HG03460 (cell line): ENCODE measurements at regions not wholly inside any gene's neighbourhood (a gene's known extent, or its start where the extent isn't known, plus 50 kb on each side); places are given as distances from the start of the nearest gene placed in this dataset.

Experiments used
- ATAC-seq: cut with Tn5 transposase; IDR thresholded peaks from one replicate; pipeline ENCODE4 v1.9.1; 2021; ENCODE audit not compliant: unreplicated experiment

DNA sequence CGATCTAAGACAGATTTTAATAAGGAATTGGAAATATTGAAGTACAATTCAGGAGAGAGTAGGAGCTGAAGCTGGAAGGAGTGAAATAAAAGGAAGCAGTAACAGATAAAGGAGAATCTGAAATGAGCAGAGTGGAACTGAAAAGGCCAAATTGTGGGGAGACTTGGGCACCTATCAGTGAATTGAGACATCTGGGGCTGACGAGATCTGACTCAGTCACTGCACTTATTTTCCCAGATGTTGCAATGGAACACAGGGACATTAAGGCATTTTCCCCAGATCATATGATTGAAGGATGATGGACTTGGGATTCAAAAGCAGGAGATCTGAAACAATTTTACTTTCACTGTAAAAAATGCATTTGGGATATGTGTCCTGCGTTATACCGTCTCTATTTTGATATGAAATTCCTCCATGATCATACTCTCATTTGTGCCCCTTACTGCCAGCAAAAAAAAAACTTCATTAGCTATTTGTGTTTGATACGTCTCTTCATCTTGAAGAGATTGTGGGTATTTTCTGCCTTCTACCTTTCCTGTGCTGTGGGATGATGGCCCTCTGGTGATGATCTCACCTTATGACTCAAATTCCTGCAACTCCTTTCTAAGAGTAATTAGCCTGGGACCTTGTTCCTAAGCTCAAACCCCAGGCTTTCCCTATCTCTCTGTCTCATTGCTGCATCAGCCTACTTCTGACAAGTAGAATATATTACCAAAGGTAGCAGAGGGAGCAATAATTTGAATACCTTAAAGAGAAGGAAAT lies 278.5 kb upstream of the MAN1A1 start:
- no peak for ATAC-seq

DNA sequence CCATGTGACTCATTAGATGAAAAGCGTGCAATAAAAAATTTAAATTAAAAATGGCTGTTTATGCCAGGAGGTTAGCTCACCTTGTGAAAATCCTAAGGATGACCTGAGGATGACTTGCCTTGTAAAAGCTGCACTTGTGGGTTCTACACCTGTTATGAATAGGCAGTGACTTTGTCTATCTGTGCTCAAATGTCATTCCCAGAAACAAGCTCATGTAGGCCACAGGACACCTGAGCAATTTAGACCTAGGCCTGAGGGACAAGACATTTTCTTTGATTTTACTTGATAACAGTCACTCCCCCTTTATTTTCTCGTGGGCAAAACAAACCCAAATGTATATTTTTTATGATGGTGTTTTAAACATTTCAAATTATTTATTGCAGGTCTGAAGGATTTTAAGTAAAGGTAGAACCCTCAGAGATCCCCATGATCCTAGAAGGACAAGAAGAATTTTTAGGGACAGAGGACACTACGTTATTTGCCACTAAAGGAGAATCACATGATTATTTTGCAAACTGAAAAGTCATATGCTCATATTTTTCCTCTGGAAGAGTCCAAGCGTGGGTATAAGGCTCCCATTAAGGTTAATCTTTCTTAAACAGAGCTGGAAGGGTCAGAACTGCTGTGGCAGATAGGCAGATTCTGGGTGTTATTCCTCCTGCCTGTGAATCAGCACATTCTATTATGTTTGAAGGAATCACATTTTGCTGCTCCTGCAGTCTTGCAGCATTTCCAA lies 277.5 kb upstream of the MAN1A1 start:
- ATAC-seq = no peak

DNA sequence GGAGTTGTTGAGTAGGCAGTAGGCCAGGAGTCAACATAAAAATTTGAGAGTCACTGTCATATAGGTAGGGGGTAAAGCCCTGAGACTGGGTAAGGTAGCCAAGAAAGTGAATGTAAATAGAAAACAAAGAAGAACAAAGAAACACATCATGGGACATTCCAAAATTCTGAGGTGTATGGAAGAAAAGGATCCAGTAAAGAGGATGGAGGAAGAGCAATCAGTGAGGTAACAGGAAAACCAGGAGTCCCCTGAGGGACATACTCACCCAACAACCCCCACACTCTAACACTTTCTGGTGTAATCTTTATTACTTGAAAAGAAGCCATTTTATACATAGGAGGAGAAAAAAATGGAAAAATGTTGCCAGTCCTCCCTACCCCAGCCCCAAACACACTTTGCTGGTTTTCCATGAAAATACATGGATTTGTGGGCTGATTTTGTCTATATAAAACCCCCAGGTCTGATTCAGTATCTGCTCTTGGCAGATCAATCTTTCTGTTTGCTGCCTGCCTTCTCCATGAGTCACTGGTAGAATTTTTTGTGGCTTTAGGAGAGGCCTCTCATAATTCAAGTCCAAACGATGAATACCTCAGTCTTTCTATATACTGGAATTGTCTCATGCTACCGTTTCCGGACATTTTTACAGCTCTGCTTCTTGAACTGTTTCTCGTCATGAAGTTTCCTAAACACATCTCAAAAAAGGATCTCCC lies 271.4 kb upstream of the MAN1A1 start:
- ATAC-seq = no peak

DNA sequence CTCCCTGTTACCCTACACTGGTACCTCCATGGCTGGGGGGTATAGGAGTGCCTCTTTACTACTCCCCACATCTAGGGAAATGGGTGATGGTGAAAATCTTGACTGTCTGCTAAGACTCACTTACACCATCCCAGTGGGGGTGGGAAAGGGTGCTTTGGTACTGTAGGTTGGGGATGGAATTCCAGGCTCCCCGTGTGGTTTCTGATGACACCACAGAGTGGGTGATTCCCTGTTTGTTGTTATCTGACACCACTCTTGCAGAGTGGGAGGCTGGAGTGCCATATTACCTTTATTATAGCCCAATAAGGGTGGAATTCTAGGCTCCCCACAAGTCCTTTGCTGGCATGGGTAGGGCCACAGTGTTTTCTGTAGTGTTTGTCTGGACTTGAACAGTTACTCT lies 264.6 kb upstream of the MAN1A1 start:
- no peak for ATAC-seq

DNA sequence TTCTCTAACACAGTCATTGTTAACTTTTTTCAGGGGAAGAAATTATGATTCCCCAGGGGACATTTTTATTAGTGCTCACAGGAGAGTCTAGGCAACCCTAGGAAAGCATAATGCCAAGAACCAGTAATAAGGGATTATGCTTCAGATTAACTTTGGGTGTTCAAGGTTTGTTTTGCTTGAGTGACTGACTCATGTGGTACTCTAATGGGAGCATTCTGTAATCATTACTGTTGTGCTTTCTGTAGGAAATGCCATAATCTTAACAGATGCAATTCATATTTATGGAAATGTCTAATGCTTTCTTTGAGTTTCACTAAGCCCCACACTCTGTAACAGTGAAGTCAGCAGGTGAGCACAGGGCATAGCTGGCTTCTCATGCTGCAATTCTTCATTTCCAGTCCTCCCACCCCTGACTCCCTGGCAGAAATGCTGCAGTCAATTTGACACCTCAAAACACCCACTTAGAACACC lies 263.4 kb upstream of the MAN1A1 start:
- no peak for ATAC-seq

DNA sequence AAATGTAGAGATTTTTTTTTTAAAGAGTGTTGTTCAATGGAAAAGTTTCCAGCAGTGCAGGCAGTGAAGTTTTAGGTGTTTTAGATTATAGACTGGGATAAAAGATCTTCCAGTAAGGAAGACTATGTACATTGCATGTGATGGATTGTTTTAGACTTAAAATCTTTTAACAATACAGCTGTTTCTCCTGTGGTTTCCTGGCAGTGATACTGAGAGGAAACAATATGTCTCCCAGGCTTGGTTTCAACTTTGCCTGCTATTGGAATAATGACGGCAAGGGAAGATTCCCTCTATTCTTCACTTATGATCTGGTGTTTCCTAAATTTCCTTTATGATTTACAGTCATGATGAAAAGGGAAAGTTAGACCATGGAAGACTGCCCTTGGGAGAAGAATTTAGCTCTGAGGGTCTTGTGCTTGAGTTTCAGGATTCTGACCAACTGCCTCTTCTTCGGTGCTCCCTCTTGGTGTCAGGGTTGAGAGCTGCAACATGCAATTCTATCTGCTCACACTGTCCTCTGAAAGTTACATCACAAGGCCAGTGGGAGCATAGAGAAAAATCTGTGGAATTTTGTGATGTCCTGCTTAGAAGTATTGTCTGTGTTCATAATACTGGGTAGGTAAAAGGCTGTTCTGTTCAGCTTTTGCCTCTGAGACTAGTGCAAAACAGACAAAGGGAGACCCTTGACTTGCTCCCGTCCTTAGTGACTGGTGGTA lies 262.8 kb upstream of the MAN1A1 start:
- no peak for ATAC-seq

DNA sequence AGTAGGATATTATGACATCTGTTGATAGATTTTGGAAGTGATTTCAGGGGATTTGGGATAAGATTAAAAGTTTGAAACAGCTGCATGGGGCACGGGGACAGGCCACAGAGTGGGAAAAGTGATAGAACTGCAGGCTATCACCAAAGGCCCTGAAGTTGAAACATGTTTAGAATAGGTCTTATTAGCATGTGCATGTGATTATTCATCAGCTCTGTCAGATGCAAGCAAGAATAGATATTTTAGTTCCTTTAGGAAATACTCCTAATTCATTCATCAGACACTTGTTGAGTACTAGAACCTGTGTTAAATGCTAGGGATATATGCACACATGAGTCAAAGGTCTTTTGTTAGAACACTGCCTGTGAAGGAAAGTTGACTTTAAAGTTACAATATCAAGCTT lies 261.2 kb upstream of the MAN1A1 start:
- no peak for ATAC-seq

DNA sequence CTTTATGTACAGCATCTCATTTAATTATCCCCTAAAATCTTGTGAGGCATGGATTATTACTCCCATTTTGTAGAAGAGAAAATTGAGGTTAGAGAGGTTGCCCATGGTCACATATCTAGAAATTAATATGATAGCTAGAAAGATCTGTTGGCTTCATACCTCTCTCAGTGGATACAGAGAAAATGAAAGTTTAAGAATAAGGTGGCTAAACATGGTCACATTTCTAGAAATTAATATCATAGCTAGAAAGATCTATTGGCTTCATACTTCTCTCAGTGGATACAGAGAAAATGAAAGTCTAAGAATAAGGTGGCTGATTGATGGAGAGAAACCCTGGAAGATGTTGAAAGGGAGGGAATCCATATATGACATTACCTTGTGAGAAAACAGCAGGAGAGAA lies 260.7 kb upstream of the MAN1A1 start:
- no peak for ATAC-seq

DNA sequence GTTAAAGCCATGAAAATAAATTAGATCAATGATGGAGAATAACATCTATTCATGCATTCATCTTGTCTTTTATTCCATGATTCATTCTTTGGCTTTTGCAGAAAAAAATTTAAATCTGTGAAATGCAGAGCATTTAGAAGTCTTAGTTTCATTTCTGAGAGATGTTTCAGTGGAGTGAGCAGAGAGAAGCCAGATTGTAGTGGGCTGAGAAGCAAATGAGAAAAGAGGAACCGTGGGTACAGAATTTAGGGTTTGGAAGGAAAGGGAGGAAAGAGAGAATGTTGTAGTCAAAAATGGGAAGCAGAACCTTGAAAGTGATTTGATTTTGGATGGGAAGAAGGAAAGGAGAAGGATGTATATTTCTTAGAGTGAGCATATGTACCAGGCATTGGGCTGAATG lies 260.3 kb upstream of the MAN1A1 start:
- ATAC-seq = no peak

DNA sequence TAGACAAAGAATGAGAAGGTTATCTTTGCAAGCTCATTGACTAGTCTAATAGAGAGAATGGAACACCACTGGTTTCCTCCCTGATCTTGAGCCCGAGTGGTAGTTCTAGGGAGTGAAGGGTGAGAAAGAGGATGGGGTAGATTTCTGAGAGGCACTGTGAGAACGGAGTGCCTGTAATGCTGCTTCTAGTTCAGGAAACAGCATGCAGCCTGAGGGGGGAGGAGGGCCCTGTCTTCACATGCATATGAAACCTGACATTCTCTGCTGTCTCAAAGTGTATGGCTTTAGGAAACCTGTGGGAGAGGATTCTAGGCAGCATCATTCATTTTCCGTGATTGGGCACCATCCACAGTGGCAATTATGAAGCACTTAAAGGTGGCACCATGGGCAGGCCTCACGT lies 259.4 kb upstream of the MAN1A1 start:
- no peak for ATAC-seq

DNA sequence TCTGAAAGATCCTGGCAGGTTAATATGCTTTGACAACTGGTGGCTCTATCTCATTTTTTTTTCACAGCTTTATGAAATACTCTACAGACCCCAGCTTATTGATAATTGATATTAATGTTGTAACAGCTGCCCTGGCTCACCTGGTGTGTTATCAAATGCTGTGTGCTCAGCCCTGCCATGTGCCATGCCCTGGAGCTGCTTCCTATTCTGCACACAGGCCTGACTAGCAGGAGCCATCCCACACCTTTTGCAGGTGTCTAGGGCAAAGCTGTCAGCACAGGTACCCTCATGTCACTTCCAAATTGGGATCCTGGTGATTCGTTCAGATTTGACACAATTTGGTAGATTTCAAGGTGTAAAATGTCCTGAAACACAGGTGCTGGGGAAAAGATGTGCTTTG lies 254.6 kb upstream of the MAN1A1 start:
- ATAC-seq = no peak

DNA sequence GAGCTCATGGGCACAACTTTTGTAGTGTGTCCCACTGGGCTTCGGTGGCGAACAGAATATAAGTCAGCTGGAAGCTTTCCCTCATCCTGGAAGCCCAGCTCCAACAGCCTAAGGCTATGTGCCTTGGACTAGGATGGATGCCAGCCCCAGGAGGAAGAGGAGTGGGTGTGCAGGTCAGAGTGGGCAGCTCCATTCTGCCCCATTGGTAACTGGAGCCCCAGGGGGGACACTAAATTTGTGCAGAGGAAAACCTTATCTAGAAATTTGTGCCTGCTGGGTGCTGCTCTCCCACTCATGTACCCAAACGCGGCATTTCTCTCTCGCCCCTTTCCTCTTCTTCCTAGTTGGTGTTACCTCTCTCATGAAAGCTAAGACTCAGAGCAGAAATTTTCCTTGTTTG lies 253.9 kb upstream of the MAN1A1 start:
- no peak for ATAC-seq

DNA sequence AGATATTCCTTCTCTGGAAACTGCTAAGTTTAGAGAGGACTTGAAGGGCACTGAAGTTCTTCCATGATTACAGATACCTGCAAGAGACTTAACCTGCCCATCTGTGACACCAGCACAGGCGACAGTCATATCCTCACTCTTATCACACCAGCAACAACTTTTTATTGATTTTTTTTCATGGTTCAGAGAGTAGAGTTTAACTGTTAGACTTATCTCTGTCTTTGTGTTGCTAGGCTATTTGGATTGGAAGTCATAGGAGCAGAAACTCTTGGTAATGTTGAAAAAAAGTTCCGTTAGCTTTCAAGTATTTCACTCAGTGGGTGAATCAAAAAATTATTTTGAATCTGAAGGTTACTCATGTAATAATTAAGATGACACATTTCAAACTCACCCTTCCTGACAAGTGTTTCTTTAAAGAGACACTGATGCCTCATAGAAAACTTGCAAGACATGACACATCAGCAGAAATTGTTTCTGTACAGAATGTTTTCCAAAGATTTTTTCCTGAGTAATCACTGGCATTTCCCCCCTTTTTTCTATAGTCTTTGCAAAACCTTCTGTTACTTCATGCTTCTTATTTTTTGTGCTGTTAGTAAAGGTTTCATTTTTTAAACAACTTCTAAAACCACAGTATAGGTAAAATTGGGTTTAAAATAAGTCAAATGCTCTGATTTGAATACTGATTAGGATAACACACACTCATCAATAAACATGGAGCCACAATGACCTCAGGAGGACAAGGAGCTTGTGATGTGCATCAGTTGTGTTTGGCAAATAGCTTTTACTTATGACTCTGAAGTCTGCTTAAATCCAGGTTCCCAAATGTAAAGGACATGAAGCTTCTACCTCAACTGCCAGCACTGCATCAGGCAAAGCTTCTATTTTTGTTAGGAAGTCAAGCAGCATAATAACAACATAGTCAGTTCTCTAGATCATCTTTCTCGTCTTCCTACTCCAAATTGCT lies 252.9 kb upstream of the MAN1A1 start:
- ATAC-seq = no peak

DNA sequence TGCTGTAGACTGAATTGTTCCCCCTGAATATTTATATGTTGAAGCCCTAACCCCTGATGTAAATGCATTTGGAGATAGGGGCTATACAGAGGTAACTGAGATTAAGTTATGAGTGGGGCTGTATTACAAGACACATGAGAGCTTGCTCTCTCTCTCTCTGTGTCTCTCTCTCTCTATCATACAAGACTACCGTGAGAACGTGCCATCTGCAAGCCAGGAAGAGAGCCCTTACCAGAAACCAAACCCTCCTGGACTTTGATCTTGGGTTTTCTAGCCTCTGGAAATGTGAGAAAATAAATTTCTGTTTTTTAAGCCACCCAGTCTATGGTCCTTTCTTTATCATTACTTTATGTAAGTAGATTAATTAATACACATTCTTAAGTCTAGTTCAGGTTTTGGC lies 249.3 kb upstream of the MAN1A1 start:
- ATAC-seq = no peak

DNA sequence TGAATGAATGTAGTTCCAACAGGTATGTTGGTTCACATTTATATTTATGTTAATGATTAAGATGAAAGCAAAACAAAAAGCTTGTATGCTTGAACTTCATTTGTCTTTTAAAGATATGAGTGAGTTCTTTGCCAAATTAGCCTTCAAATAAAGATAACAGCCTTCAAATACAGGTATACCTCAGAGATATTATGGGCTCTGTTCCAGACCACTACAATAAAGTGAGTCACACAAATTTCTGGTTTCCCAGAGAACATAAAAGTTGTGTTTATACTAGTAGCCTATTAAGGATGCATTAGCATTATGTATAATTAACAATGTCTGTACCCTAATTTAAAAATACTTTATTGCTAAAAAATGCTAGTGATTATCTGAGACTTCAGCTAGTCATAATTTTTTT lies 245.3 kb upstream of the MAN1A1 start:
- no peak for ATAC-seq

DNA sequence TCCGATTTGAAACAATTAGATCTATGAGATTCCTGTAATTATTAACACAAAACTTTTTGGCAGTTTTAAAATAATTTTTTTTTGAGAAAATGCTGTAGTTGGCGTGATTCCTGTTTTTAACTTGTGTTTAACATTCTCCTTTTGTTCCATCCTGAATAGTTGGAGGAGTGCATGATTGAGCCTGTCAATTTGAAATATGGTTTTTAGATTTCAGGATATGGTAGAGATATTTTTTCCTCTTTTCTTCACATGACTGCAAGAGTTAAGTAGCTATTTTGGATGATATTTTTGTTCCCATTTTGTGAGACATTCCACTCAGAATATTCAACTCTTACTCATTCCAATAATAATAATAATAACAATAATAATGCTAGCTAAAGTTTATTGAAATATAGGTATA lies 241.7 kb upstream of the MAN1A1 start:
- ATAC-seq = no peak

DNA sequence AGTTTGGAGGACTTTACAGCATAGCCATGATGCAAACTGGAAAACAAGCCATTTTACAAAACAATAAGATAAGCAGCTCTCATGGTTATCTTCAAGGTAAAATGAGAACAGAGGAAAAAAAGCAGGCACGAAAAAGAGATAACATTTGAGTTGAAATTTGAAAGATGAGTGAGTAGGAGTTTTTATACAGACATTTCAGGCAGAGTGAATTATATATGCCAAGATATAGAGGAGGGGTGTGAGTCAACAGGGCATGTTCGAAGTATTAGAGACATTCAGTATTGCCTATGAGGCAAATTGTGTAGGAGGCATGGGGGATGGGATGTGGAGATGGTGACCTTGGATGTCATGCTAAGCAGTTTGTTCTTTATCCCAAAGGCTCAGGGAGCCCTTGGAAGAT lies 240.5 kb upstream of the MAN1A1 start:
- no peak for ATAC-seq

DNA sequence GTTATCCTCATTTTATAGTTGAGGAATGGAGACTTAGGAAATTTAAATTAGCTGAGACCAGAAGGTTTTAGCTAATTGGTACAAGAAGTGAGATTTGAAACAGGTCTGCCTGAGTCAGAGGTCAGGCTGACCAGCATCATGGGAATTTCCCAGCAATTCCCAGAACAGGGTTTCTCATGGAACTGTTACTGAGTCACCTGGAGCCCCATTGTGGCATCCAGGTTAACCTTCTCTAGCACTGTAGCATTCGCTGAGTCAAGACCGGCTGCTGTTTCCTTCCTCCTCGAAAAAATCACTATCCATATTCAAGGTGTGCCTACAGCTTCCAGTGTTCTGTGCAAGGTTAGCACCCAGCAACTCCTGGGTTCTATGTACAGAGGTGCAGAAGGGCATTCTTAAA lies 238.0 kb upstream of the MAN1A1 start:
- no peak for ATAC-seq

DNA sequence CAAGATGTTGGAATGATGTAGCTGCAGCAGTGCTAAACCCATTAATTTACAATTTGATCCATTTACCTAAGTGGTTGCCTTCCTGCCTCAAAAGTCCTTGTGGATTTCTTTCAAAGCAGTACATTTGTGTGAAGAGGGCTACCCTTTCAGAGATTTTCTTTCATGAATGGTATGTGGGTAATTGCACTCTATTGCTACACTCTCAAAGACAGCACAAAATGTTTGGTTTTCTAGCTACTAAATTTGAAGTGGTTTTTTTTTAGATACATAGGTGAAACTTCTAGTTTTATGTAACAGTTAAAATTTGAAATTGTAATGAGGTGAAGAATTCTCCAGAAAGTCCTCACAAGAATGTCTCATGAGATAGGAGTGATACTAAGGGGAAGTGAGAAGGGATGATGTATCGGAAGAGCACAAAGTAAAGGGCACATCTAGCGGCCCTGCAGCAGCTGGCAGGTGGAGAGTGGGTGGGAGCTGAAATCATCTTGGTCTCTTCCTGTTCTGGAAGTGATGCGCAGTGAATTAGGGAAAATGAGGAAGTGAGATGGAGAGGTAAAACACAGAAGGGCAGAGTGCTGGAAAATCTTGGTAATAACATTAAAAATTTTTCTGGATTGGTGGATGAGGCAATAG lies 236.8 kb upstream of the MAN1A1 start:
- peak; percentile 89 for ATAC-seq

DNA sequence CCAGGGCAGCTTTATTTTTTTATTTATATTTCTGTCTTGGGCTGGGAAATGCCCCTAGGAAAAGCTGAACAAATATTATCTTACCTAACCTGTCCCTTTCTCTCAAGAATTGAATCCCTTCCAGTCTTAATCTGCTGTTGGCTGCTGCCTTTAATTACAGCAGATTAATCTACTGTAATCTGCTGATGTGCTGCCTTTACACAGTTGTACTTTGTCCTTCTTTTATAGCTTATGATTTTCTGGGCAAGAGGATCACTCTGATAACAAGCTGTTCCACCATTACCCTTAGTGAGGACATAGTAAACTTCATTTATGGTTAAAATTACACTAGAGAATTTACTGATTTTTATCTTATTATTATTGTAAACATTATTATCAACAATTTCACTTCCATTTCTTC lies 234.5 kb upstream of the MAN1A1 start:
- ATAC-seq = no peak
